ENCODE measurements at regions not wholly inside any gene's neighbourhood (a gene's known extent, or its start where the extent isn't known, plus 50 kb on each side); places are given as distances from the start of the nearest gene placed in this dataset.

- no peak for TF ChIP-seq CTCF (IDR thresholded peaks at IDR 0.05)
- TF ChIP-seq POLR2A (IDR thresholded peaks at IDR 0.05) = no peak
Measured at GRCh38 chr1:68745451-68745850, 248.6 kb upstream of the DEPDC1 start.
